K562 (cell line): ENCODE measurements at regions not wholly inside any gene's neighbourhood (a gene's known extent, or its start where the extent isn't known, plus 50 kb on each side); places are given as distances from the start of the nearest gene placed in this dataset.

Source experiments
- ELK1 ChIP-seq: sonication (generic); formaldehyde crosslinking; IDR thresholded peaks from 2 replicates; pipeline ENCODE4 v1.8.1; 2022; ENCODE audit warnings: missing genetic modification reagents
- ETV6 ChIP-seq, 3 experiments: fragments of 150-350 bp in 1 of 3; sonication (generic) in 1 of 3; formaldehyde crosslinking in 1 of 3; IDR thresholded peaks; 2 replicates each; pipeline versions ENCODE4 v1.6.1 to v1.8.0; 2014 to 2022; ENCODE audit warnings: borderline replicate concordance in 2 of 3, low read depth in 2 of 3, antibody characterized with exemption in 1 of 3, low read length in 1 of 3, mild to moderate bottlenecking in 1 of 3, missing genetic modification reagents in 1 of 3
- EZH2 ChIP-seq: IDR thresholded peaks from 2 replicates; pipeline ENCODE4 v1.6.1; 2012; ENCODE audit warnings: low read depth, mild to moderate bottlenecking, inconsistent platforms, low read length, borderline replicate concordance
- MAX ChIP-seq: sonication (generic); formaldehyde crosslinking; IDR thresholded peaks from 2 replicates; pipeline ENCODE4 v1.9.0; 2022; ENCODE audit warnings: mild to moderate bottlenecking, missing genetic modification reagents
- TAF1 ChIP-seq: IDR thresholded peaks from 2 replicates; pipeline ENCODE4 v1.6.1; 2011; ENCODE audit warnings: mild to moderate bottlenecking, low read length, moderate library complexity; ENCODE audit not compliant: insufficient read depth, control insufficient read depth, severe bottlenecking; ENCODE audit errors: extremely low read depth

- TF ChIP-seq TAF1 (no peak), ETV6 (IDR thresholded peaks at IDR 0.05; ENCODE audit: borderline replicate concordance in 1 of 2, low read depth in 2 of 2, low read length in 1 of 2) (no peak), ETV6 (CRISPR knock-in tag; IDR thresholded peaks at IDR 0.05; ENCODE audit: borderline replicate concordance) (no peak), MAX (no peak), ELK1 (CRISPR knock-in tag) (no peak), EZH2 (no peak)
Measured at GRCh38 chrX:11965436-11965835, 172.8 kb upstream of the FRMPD4 start.
